HepG2 (cell line): ENCODE measurements at regions not wholly inside any gene's neighbourhood (a gene's known extent, or its start where the extent isn't known, plus 50 kb on each side); places are given as distances from the start of the nearest gene placed in this dataset.
A peak's percentile ranks its signal among the peaks of the same experiment; 100 is the strongest.

Experiments used
- ATAC-seq: fragments of 200-7000 bp; cut with Tn5 transposase; 3 replicates; pipeline ENCODE4 v1.9.1; 2020; ENCODE audit warnings: mild to moderate bottlenecking, moderate library complexity
- BruUV-seq: library from RNA; stranded (reverse); fragments of 400-500 nt; replicated peaks from 2 replicates; lab custom pipeline; 2021; lab: Mats Ljungman, UMichigan
- CTCF ChIA-PET: fragments of 300-600 bp; formaldehyde crosslinking; extraction: SDS; loops from one replicate; lab custom pipeline; 2021; ENCODE audit warnings: low total read pairs, inconsistent platforms, low intra/inter-chr PET ratio; lab: Yijun Ruan, JAX
- POLR2A ChIA-PET: fragments of 350-600 bp; sonication (Branson Sonifier 250); formaldehyde crosslinking; loops from one replicate; lab custom pipeline; 2020; ENCODE audit warnings: antibody characterized with exemption, inconsistent platforms; lab: Yijun Ruan, JAX
- DNase-seq: peaks from one replicate; pipeline ENCODE4 v3.0.0-alpha.2; 2015; ENCODE audit warnings: low spot score
- FAIRE-seq: peaks from 3 replicates; lab custom pipeline; 2011; peaks lifted over from hg19 to GRCh38; lab: Jason Lieb, UNC
- H2AFZ ChIP-seq: one replicate; pipeline ENCODE4 v1.6.1; 2011; ENCODE audit warnings: low read length, inconsistent platforms
- H3K27ac ChIP-seq: fragments of 300-600 bp; 3 replicates; pipeline ENCODE4 v1.8.0; 2011; ENCODE audit warnings: mixed run types, mild to moderate bottlenecking, mixed read lengths, low read length, inconsistent platforms; ENCODE audit not compliant: insufficient read depth; ENCODE audit errors: extremely low read length
- H3K27me3 ChIP-seq, 2 experiments: fragments of 200-600 bp in 1 of 2; 2 replicates in 1 of 2; 3 replicates in 1 of 2; pipeline versions ENCODE4 v1.6.0 to v1.8.0; 2011; ENCODE audit warnings: low read length in 2 of 2, mild to moderate bottlenecking in 2 of 2, moderate library complexity in 2 of 2, inconsistent platforms in 1 of 2; ENCODE audit not compliant: insufficient read depth in 2 of 2, control insufficient read depth in 1 of 2
- H3K36me3 ChIP-seq, 2 experiments: fragments of 200-600 bp in 1 of 2; replicated peaks in 1 of 2; 2 replicates in 1 of 2; 3 replicates in 1 of 2; pipeline versions ENCODE4 v1.5.1 to v1.8.0; 2011; ENCODE audit warnings: low read length in 2 of 2, inconsistent platforms in 1 of 2; ENCODE audit not compliant: insufficient read depth in 2 of 2, control insufficient read depth in 1 of 2
- H3K4me1 ChIP-seq: 2 replicates; pipeline ENCODE4 v1.5.1; 2012; ENCODE audit warnings: low read length, inconsistent platforms; ENCODE audit not compliant: insufficient read depth
- H3K4me2 ChIP-seq: 2 replicates; pipeline ENCODE4 v1.6.0; 2011; ENCODE audit warnings: low read depth, low read length, inconsistent platforms
- H3K4me3 ChIP-seq, 3 experiments: fragments of 200-600 bp in 1 of 3; sonication (generic), shearing (Covaris generic) in 1 of 3; replicated peaks in 1 of 3; 2 replicates each; pipeline ENCODE4 v1.5.1; 2011 to 2016; ENCODE audit warnings: low read length in 3 of 3, inconsistent platforms in 2 of 3, low read depth in 2 of 3, mild to moderate bottlenecking in 2 of 3, control low read depth in 1 of 3, mixed read lengths in 1 of 3; ENCODE audit not compliant: insufficient read depth in 1 of 3
- H3K79me2 ChIP-seq: one replicate; pipeline ENCODE4 v1.6.1; 2011; ENCODE audit warnings: low read length, inconsistent platforms; ENCODE audit not compliant: insufficient read depth
- H3K9ac ChIP-seq: 2 replicates; pipeline ENCODE4 v1.6.0; 2011; ENCODE audit warnings: mild to moderate bottlenecking, low read depth, low read length, inconsistent platforms; ENCODE audit not compliant: insufficient read depth
- H3K9me3 ChIP-seq: 2 replicates; pipeline ENCODE4 v1.5.1; 2012; ENCODE audit warnings: mild to moderate bottlenecking, low read length
- H4K20me1 ChIP-seq: 2 replicates; pipeline ENCODE4 v1.6.0; 2011; ENCODE audit warnings: inconsistent platforms, mild to moderate bottlenecking, low read length, moderate library complexity; ENCODE audit not compliant: insufficient read depth
- CEBPB ChIP-seq: IDR thresholded peaks from 2 replicates; pipeline ENCODE4 v1.6.1; 2011; ENCODE audit warnings: low read depth, low read length, improper control_type of control experiment, borderline replicate concordance
- CENPT ChIP-seq: sonication (generic); formaldehyde crosslinking; IDR thresholded peaks from 2 replicates; pipeline ENCODE4 v1.8.0; 2022; ENCODE audit warnings: low read depth, mild to moderate bottlenecking, moderate library complexity, missing genetic modification reagents
- CREB1 ChIP-seq, 2 experiments: fragments of 450-650 bp in 1 of 2; IDR thresholded peaks; 2 replicates each; pipeline ENCODE4 v1.6.1; 2016 to 2017; ENCODE audit warnings: control low read depth in 1 of 2, mild to moderate bottlenecking in 1 of 2, missing compliant biosample characterization in 1 of 2, missing genetic modification characterization in 1 of 2
- MAFF ChIP-seq: IDR thresholded peaks from 2 replicates; pipeline ENCODE4 v1.6.1; 2011; ENCODE audit warnings: low read depth, low read length, improper control_type of control experiment
- MAFK ChIP-seq, 2 experiments: IDR thresholded peaks in 1 of 2; conservative IDR thresholded peaks in 1 of 2; 2 replicates each; pipeline ENCODE4 v1.6.1; 2011; ENCODE audit warnings: improper control_type of control experiment in 2 of 2, low read length in 2 of 2
- YEATS2 ChIP-seq: sonication (generic); formaldehyde crosslinking; IDR thresholded peaks from 2 replicates; pipeline ENCODE4 v1.4.0; 2020; ENCODE audit warnings: missing genetic modification reagents, borderline replicate concordance
- ZFP41 ChIP-seq: sonication (generic); formaldehyde crosslinking; IDR thresholded peaks from 2 replicates; pipeline ENCODE4 v1.4.0; 2020; ENCODE audit warnings: mild to moderate bottlenecking, missing genetic modification reagents, borderline replicate concordance
- ZNF564 ChIP-seq: sonication (generic); formaldehyde crosslinking; IDR thresholded peaks from 2 replicates; pipeline ENCODE4 v1.8.1; 2023; ENCODE audit warnings: mild to moderate bottlenecking, missing genetic modification reagents
- ZNF713 ChIP-seq: sonication (generic); formaldehyde crosslinking; IDR thresholded peaks from 2 replicates; pipeline ENCODE4 v1.4.0; 2020; ENCODE audit warnings: mild to moderate bottlenecking, missing genetic modification reagents
- ZNF883 ChIP-seq: sonication (generic); formaldehyde crosslinking; IDR thresholded peaks from 2 replicates; pipeline ENCODE4 v1.5.1; 2020; ENCODE audit warnings: mild to moderate bottlenecking, missing genetic modification reagents; ENCODE audit errors: not compliant biosample characterization
- WGBS: methylation state at CpG from one replicate; pipeline ENCODE4 v1.1.6; 2017; ENCODE audit warnings: low lambda C conversion rate; 5-methylcytosine and 5-hydroxymethylcytosine counted together
- in situ Hi-C: cut with HindIII; loops from 2 replicates; pipeline ENCODE4 v1.10.0; 2017; ENCODE audit warnings: low pct_unique_long_range_greater_than_20kb; ENCODE audit not compliant: extremely low pct_ligation_motif_present
- intact Hi-C: fragments of 100-400 bp; cut with micrococcal nuclease; formaldehyde crosslinking; loops from one replicate; pipeline ENCODE4 v1.10.0; 2022; ENCODE audit not compliant: unreplicated experiment

GRCh38 chr2:75340560-75340959, 141.2 kb upstream of the TACR1 start:
- Histone ChIP-seq H3K4me3 (no peak overlapping the region), H3K27ac (no peak overlapping the region), H4K20me1 (no peaks in the 10 kb centered on the region), H2AFZ (no peak overlapping the region), H3K27me3 (peaks cover 0 to 28% of the 10 kb centered on the region in 2 experiments; a peak in 3 of 5 replicates), H3K9ac (no peak overlapping the region), H3K79me2 (no peaks in the 10 kb centered on the region), H3K9me3 (no peaks in the 10 kb centered on the region), H3K4me1 (no peaks in the 10 kb centered on the region), H3K36me3 (no peaks in the 10 kb centered on the region), H3K4me2 (no peak overlapping the region)
- ChIA-PET CTCF (no interaction called here), POLR2A (no interaction called here)
- FAIRE-seq (no peak), DNase-seq (no peak), ATAC-seq (no peak)
- 1% methylated on average over 3 of the region's 3 CpGs for WGBS
- no TSS peak for BruUV-seq
- TF ChIP-seq CEBPB (no peak), MAFK (conservative IDR thresholded peaks at IDR 0.05 in 1 of 2, IDR thresholded peaks at IDR 0.05 in 1 of 2; ENCODE audit: low read length in 2 of 2) (peak; percentile 39 to 43; a peak in 2 of 4 replicates), CENPT (CRISPR knock-in tag) (no peak), MAFF (0 out of 2 replicates have a peak, but pooled peaks have one; percentile 29), ZNF883 (CRISPR knock-in tag) (no peak)
- in situ Hi-C loops: no loop called here
- intact Hi-C loops: no loop called here

GRCh38 chr2:75338461-75338860, 139.1 kb upstream of the TACR1 start:
- peak; percentile 82 for TF ChIP-seq CREB1 (IDR thresholded peaks at IDR 0.05)
- no peak for TF ChIP-seq CREB1 (CRISPR knock-in tag; IDR thresholded peaks at IDR 0.05)
- no peak for TF ChIP-seq YEATS2 (CRISPR knock-in tag)
- TF ChIP-seq ZNF713: no peak
- TF ChIP-seq ZNF564 (CRISPR knock-in tag): no peak
- no peak for TF ChIP-seq ZFP41 (CRISPR knock-in tag)
- Histone ChIP-seq H3K27me3 (peaks cover 0 to 10% of the 10 kb centered on the region in 2 experiments; a peak in 3 of 5 replicates), H3K4me1 (no peaks in the 10 kb centered on the region), H3K4me3 (no peak overlapping the region), H3K36me3 (no peaks in the 10 kb centered on the region), H3K4me2 (no peak overlapping the region), H3K9me3 (no peaks in the 10 kb centered on the region), H3K79me2 (no peaks in the 10 kb centered on the region), H3K27ac (no peak overlapping the region), H3K9ac (no peak overlapping the region), H2AFZ (no peak overlapping the region), H4K20me1 (no peaks in the 10 kb centered on the region)
- ATAC-seq (no peak), FAIRE-seq (no peak), DNase-seq (no peak)
- intact Hi-C loops: no loop called here
- POLR2A ChIA-PET: no interaction called here
- in situ Hi-C loops: no loop called here
- CTCF ChIA-PET: no interaction called here
- 31% methylated on average over 5 of the region's 5 CpGs for WGBS
- BruUV-seq: no TSS peak
